HepG2 (cell line): ENCODE measurements at regions not wholly inside any gene's neighbourhood (a gene's known extent, or its start where the extent isn't known, plus 50 kb on each side); places are given as distances from the start of the nearest gene placed in this dataset.
A peak's percentile ranks its signal among the peaks of the same experiment; 100 is the strongest.

ENCODE experiments used
- ATAC-seq: fragments of 200-7000 bp; cut with Tn5 transposase; 3 replicates; pipeline ENCODE4 v1.9.1; 2020; ENCODE audit warnings: mild to moderate bottlenecking, moderate library complexity
- BruUV-seq: library from RNA; stranded (reverse); fragments of 400-500 nt; replicated peaks from 2 replicates; lab custom pipeline; 2021; lab: Mats Ljungman, UMichigan
- CTCF ChIA-PET: fragments of 300-600 bp; formaldehyde crosslinking; extraction: SDS; loops from one replicate; lab custom pipeline; 2021; ENCODE audit warnings: low total read pairs, inconsistent platforms, low intra/inter-chr PET ratio; lab: Yijun Ruan, JAX
- POLR2A ChIA-PET: fragments of 350-600 bp; sonication (Branson Sonifier 250); formaldehyde crosslinking; loops from one replicate; lab custom pipeline; 2020; ENCODE audit warnings: antibody characterized with exemption, inconsistent platforms; lab: Yijun Ruan, JAX
- DNase-seq: peaks from one replicate; pipeline ENCODE4 v3.0.0-alpha.2; 2015; ENCODE audit warnings: low spot score
- FAIRE-seq: peaks from 3 replicates; lab custom pipeline; 2011; peaks lifted over from hg19 to GRCh38; lab: Jason Lieb, UNC
- H2AFZ ChIP-seq: one replicate; pipeline ENCODE4 v1.6.1; 2011; ENCODE audit warnings: low read length, inconsistent platforms
- H3K27ac ChIP-seq: fragments of 300-600 bp; 3 replicates; pipeline ENCODE4 v1.8.0; 2011; ENCODE audit warnings: mixed run types, mild to moderate bottlenecking, mixed read lengths, low read length, inconsistent platforms; ENCODE audit not compliant: insufficient read depth; ENCODE audit errors: extremely low read length
- H3K27me3 ChIP-seq, 2 experiments: fragments of 200-600 bp in 1 of 2; 2 replicates in 1 of 2; 3 replicates in 1 of 2; pipeline versions ENCODE4 v1.6.0 to v1.8.0; 2011; ENCODE audit warnings: low read length in 2 of 2, mild to moderate bottlenecking in 2 of 2, moderate library complexity in 2 of 2, inconsistent platforms in 1 of 2; ENCODE audit not compliant: insufficient read depth in 2 of 2, control insufficient read depth in 1 of 2
- H3K36me3 ChIP-seq, 2 experiments: fragments of 200-600 bp in 1 of 2; replicated peaks in 1 of 2; 2 replicates in 1 of 2; 3 replicates in 1 of 2; pipeline versions ENCODE4 v1.5.1 to v1.8.0; 2011; ENCODE audit warnings: low read length in 2 of 2, inconsistent platforms in 1 of 2; ENCODE audit not compliant: insufficient read depth in 2 of 2, control insufficient read depth in 1 of 2
- H3K4me1 ChIP-seq: 2 replicates; pipeline ENCODE4 v1.5.1; 2012; ENCODE audit warnings: low read length, inconsistent platforms; ENCODE audit not compliant: insufficient read depth
- H3K4me2 ChIP-seq: 2 replicates; pipeline ENCODE4 v1.6.0; 2011; ENCODE audit warnings: low read depth, low read length, inconsistent platforms
- H3K4me3 ChIP-seq, 3 experiments: fragments of 200-600 bp in 1 of 3; sonication (generic), shearing (Covaris generic) in 1 of 3; replicated peaks in 1 of 3; 2 replicates each; pipeline ENCODE4 v1.5.1; 2011 to 2016; ENCODE audit warnings: low read length in 3 of 3, inconsistent platforms in 2 of 3, low read depth in 2 of 3, mild to moderate bottlenecking in 2 of 3, control low read depth in 1 of 3, mixed read lengths in 1 of 3; ENCODE audit not compliant: insufficient read depth in 1 of 3
- H3K79me2 ChIP-seq: one replicate; pipeline ENCODE4 v1.6.1; 2011; ENCODE audit warnings: low read length, inconsistent platforms; ENCODE audit not compliant: insufficient read depth
- H3K9ac ChIP-seq: 2 replicates; pipeline ENCODE4 v1.6.0; 2011; ENCODE audit warnings: mild to moderate bottlenecking, low read depth, low read length, inconsistent platforms; ENCODE audit not compliant: insufficient read depth
- H3K9me3 ChIP-seq: 2 replicates; pipeline ENCODE4 v1.5.1; 2012; ENCODE audit warnings: mild to moderate bottlenecking, low read length
- H4K20me1 ChIP-seq: 2 replicates; pipeline ENCODE4 v1.6.0; 2011; ENCODE audit warnings: inconsistent platforms, mild to moderate bottlenecking, low read length, moderate library complexity; ENCODE audit not compliant: insufficient read depth
- ATF7-NPFF ChIP-seq: sonication (generic); formaldehyde crosslinking; IDR thresholded peaks from 2 replicates; pipeline ENCODE4 v1.8.1; 2023; ENCODE audit warnings: mild to moderate bottlenecking, low read depth, missing genetic modification reagents, moderate library complexity
- FOXO1 ChIP-seq: sonication (generic); formaldehyde crosslinking; IDR thresholded peaks from 2 replicates; pipeline ENCODE4 v1.4.0; 2020; ENCODE audit warnings: missing genetic modification reagents
- HNRNPUL1 ChIP-seq: fragments of 200-400 bp; formaldehyde crosslinking; IDR thresholded peaks from 2 replicates; pipeline ENCODE4 v1.6.1; 2017; ENCODE audit warnings: low read depth, mild to moderate bottlenecking, low read length, moderate library complexity
- KDM2A ChIP-seq: sonication (generic); formaldehyde crosslinking; IDR thresholded peaks from 2 replicates; pipeline ENCODE4 v1.4.0; 2020; ENCODE audit warnings: low read depth, missing genetic modification reagents, borderline replicate concordance
- MBD4 ChIP-seq: IDR thresholded peaks from 2 replicates; pipeline ENCODE4 v1.6.1; 2012; ENCODE audit warnings: low read length, inconsistent platforms, borderline replicate concordance
- PPARG ChIP-seq: conservative IDR thresholded peaks from 2 replicates; pipeline ENCODE4 v1.6.1; 2016; ENCODE audit warnings: missing biosample characterization, missing genetic modification reagents
- SIX1 ChIP-seq: sonication (generic); formaldehyde crosslinking; IDR thresholded peaks from 2 replicates; pipeline ENCODE4 v1.4.0; 2020; ENCODE audit warnings: missing genetic modification reagents, borderline replicate concordance
- SMARCE1 ChIP-seq: fragments of 450-650 bp; IDR thresholded peaks from 2 replicates; pipeline ENCODE4 v1.6.1; 2017; ENCODE audit warnings: borderline replicate concordance
- THRA ChIP-seq: sonication (generic); formaldehyde crosslinking; IDR thresholded peaks from 2 replicates; pipeline ENCODE4 v1.4.0; 2020; ENCODE audit warnings: missing genetic modification reagents, borderline replicate concordance
- TRIM22 ChIP-seq: fragments of 450-650 bp; IDR thresholded peaks from 2 replicates; pipeline ENCODE4 v1.6.1; 2017
- ZBTB33 ChIP-seq: sonication (generic); formaldehyde crosslinking; IDR thresholded peaks from 2 replicates; pipeline ENCODE4 v1.4.0; 2020; ENCODE audit warnings: missing genetic modification reagents
- ZNF20 ChIP-seq: sonication (generic); formaldehyde crosslinking; IDR thresholded peaks from 2 replicates; pipeline ENCODE4 v1.4.0; 2020; ENCODE audit warnings: mild to moderate bottlenecking, moderate library complexity, missing genetic modification reagents
- ZNF235 ChIP-seq: sonication (generic); formaldehyde crosslinking; IDR thresholded peaks from 2 replicates; pipeline ENCODE4 v1.8.1; 2023; ENCODE audit warnings: mild to moderate bottlenecking, missing genetic modification reagents, borderline replicate concordance
- ZNF292 ChIP-seq: sonication (generic); formaldehyde crosslinking; IDR thresholded peaks from 2 replicates; pipeline ENCODE4 v1.8.1; 2022; ENCODE audit warnings: mild to moderate bottlenecking, low read depth, missing genetic modification reagents, borderline replicate concordance
- ZNF33B ChIP-seq: sonication (generic); formaldehyde crosslinking; IDR thresholded peaks from 2 replicates; pipeline ENCODE4 v1.5.1; 2020; ENCODE audit warnings: mild to moderate bottlenecking, missing genetic modification reagents
- ZNF83 ChIP-seq: sonication (generic); formaldehyde crosslinking; IDR thresholded peaks from 2 replicates; pipeline ENCODE4 v1.4.0; 2020; ENCODE audit warnings: missing genetic modification reagents, mild to moderate bottlenecking, borderline replicate concordance
- in situ Hi-C: cut with HindIII; loops from 2 replicates; pipeline ENCODE4 v1.10.0; 2017; ENCODE audit warnings: low pct_unique_long_range_greater_than_20kb; ENCODE audit not compliant: extremely low pct_ligation_motif_present
- intact Hi-C: fragments of 100-400 bp; cut with micrococcal nuclease; formaldehyde crosslinking; loops from one replicate; pipeline ENCODE4 v1.10.0; 2022; ENCODE audit not compliant: unreplicated experiment
- TF ChIP-seq, protein P1 (sequence below): sonication (generic); formaldehyde crosslinking; conservative IDR thresholded peaks from 2 replicates; pipeline ENCODE4 v1.5.0; 2020; ENCODE audit warnings: missing genetic modification reagents

- TF ChIP-seq ZBTB33: peak; percentile 92
- no peak for TF ChIP-seq SMARCE1
Measured at GRCh38 chr4:4677556-4678522, 136.0 kb upstream of the STX18 start (continued).

GRCh38 chr4:4675641-4676040 is 133.8 kb upstream of the STX18 start:
- intact Hi-C loops (no loop called here), in situ Hi-C loops (no loop called here)
- Histone ChIP-seq H3K4me2 (no peak overlapping the region), H3K9me3 (no peaks in the 10 kb centered on the region), H3K9ac (no peak overlapping the region), H3K27me3 (no peaks in the 10 kb centered on the region; a peak in 1 of 5 replicates), H3K4me1 (peaks cover 34% of the 10 kb centered on the region), H2AFZ (no peak overlapping the region), H3K4me3 (no peak overlapping the region), H3K36me3 (no peaks in the 10 kb centered on the region), H3K27ac (no peak overlapping the region), H4K20me1 (no peaks in the 10 kb centered on the region), H3K79me2 (no peaks in the 10 kb centered on the region)
- FAIRE-seq (no peak), DNase-seq (no peak), ATAC-seq (no peak)
- BruUV-seq: no TSS peak
- CTCF ChIA-PET: no interaction called here
- POLR2A ChIA-PET: no interaction called here
- TF ChIP-seq TRIM22: no peak
- TF ChIP-seq ATF7-NPFF (CRISPR knock-in tag): no peak
- TF ChIP-seq, protein P1, sequence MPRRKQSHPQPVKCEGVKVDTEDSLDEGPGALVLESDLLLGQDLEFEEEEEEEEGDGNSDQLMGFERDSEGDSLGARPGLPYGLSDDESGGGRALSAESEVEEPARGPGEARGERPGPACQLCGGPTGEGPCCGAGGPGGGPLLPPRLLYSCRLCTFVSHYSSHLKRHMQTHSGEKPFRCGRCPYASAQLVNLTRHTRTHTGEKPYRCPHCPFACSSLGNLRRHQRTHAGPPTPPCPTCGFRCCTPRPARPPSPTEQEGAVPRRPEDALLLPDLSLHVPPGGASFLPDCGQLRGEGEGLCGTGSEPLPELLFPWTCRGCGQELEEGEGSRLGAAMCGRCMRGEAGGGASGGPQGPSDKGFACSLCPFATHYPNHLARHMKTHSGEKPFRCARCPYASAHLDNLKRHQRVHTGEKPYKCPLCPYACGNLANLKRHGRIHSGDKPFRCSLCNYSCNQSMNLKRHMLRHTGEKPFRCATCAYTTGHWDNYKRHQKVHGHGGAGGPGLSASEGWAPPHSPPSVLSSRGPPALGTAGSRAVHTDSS: no peak
- no peak for TF ChIP-seq THRA (CRISPR knock-in tag)
- TF ChIP-seq KDM2A: no peak
- TF ChIP-seq ZNF292: no peak
- no peak for TF ChIP-seq PPARG
- TF ChIP-seq ZNF33B (CRISPR knock-in tag): no peak
- no peak for TF ChIP-seq SIX1 (CRISPR knock-in tag)
- TF ChIP-seq MBD4: no peak
- TF ChIP-seq HNRNPUL1: no peak
- TF ChIP-seq ZNF235 (CRISPR knock-in tag): no peak
- TF ChIP-seq ZNF20 (CRISPR knock-in tag): no peak
- no peak for TF ChIP-seq FOXO1 (CRISPR knock-in tag)
- no peak for TF ChIP-seq ZNF83 (CRISPR knock-in tag)
